ENCODE measurements at regions not wholly inside any gene's neighbourhood (a gene's known extent, or its start where the extent isn't known, plus 50 kb on each side); places are given as distances from the start of the nearest gene placed in this dataset.
A peak's percentile ranks its signal among the peaks of the same experiment; 100 is the strongest.
"Not testable (repeated sequence)": the region's sequence is repeated elsewhere in the genome, so short reads cannot be mapped to it uniquely, and the experiment has no call there.

- Mint-ChIP-seq H3K9me3 (peaks cover under 1% of the 10 kb centered on the region), H3K4me3 (no peak overlapping the region), H3K4me1 (no peaks in the 10 kb centered on the region), H3K27ac (no peak overlapping the region), H3K36me3 (no peaks in the 10 kb centered on the region)
- no peak for ATAC-seq
- DNase-seq (ENCODE audit: low spot score in 2 of 2), result no peak
These were observed 334.0 kb upstream of the CLEC14A start for GRCh38 chr14:38589747-38590350.

DNA sequence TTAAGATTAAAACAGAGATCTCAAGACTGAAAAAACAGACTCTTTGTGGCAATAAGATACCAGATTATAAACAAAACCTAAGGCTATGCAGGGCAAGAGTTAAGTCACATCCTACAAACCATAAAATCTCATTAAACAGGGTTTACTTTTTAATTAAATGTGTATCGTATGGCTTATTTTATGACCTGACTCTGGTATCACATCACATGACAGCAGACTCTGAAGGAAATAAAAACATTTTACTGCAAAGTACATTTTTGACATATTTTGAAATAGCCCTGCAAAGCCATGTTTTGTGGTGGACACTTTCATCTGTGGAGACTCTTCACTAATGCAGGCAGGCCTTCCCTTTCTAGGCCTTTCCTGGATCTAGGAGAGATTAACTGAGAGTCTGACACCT is 327.6 kb upstream of the CLEC14A start:
- DNase-seq (ENCODE audit: low spot score in 2 of 2) (no peak), ATAC-seq (no peak)
- Mint-ChIP-seq H3K27ac (no peak overlapping the region), H3K36me3 (no peaks in the 10 kb centered on the region), H3K4me3 (no peak overlapping the region), H3K9me3 (no peaks in the 10 kb centered on the region), H3K4me1 (no peaks in the 10 kb centered on the region)

- Mint-ChIP-seq H3K4me1 (no peaks in the 10 kb centered on the region), H3K9me3 (peaks cover 6% of the 10 kb centered on the region), H3K27ac (no peak overlapping the region), H3K36me3 (no peaks in the 10 kb centered on the region), H3K4me3 (no peak overlapping the region)
- no peak for DNase-seq (ENCODE audit: low spot score in 2 of 2)
- no peak for ATAC-seq
These were observed 322.4 kb upstream of the CLEC14A start for GRCh38 chr14:38578278-38578681.

DNA sequence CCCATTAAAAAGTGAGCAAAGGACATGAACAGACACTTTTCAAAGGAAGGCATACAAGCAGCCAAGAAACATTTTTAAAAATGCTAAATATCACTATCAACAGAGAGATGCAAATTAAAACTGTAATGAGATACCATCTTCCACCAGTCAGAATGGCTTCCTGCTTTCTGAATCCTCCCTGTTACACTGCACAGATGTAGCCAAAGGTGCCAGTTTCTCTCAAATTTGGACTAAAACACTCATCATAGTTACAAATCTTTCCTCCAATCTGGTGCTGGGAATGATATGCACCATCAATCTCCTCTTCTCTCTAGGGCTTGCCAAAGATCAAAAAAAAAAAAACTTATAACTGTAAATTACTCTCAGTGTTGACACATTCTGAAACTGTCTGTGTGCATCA is 311.8 kb upstream of the CLEC14A start:
- Mint-ChIP-seq H3K27ac (no peak overlapping the region), H3K4me3 (no peak overlapping the region), H3K36me3 (no peaks in the 10 kb centered on the region), H3K9me3 (peaks cover 9% of the 10 kb centered on the region), H3K4me1 (no peaks in the 10 kb centered on the region)
- no peak for DNase-seq (ENCODE audit: low spot score in 2 of 2)
- ATAC-seq, result no peak

DNA sequence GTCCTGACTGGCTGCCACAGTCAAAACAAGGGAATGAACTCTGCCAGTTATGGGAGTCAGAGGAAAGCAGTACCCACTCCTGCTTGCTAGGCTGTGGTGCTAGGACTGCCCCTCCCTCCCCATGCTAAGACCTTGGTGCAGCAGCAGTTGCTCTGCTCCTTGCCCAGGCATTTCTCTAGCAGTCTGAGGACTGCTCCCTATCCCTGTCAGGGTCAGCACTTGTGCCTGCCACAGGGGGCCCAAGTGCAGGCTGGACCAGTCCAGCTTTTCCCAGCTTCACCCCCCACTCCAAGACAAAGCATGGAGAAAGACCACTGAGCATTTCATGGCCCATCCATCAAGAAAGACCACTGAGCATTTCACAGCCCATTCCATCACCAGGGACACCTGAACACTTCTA is 305.8 kb upstream of the CLEC14A start:
- Mint-ChIP-seq H3K4me1 (no peaks in the 10 kb centered on the region), H3K9me3 (peaks cover 13% of the 10 kb centered on the region), H3K4me3 (no peak overlapping the region), H3K27ac (no peak overlapping the region), H3K36me3 (no peaks in the 10 kb centered on the region)
- DNase-seq (ENCODE audit: low spot score in 2 of 2) (no peak), ATAC-seq (peak; percentile 21)

DNA sequence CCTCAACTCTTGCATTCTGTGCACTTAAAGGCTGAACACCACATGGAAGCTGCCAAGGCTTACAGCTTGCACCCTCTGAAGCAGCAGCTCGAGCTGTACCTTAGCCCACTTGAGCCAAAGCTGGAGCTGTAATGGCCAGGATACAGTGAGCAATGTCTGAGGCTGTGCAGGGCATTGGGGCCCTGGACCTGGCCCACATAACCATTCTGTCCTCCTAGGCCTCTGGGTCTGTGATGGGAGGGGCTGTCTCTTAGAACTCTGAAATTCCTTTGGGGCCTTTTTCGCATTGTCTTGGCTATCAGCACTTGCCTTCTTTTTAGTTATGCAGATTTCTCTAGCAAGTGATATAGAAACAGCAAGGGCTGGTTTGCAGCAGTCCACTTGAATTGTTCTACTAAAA is 303.8 kb upstream of the CLEC14A start:
- H3K9me3 Mint-ChIP-seq, result peaks cover 13% of the 10 kb centered on the region
- H3K4me1 Mint-ChIP-seq, result no peaks in the 10 kb centered on the region
- H3K27ac Mint-ChIP-seq, result no peak overlapping the region
- no peak overlapping the region for H3K4me3 Mint-ChIP-seq
- no peak for DNase-seq (ENCODE audit: low spot score in 2 of 2)
- H3K36me3 Mint-ChIP-seq, result no peaks in the 10 kb centered on the region
- ATAC-seq, result no peak

DNA sequence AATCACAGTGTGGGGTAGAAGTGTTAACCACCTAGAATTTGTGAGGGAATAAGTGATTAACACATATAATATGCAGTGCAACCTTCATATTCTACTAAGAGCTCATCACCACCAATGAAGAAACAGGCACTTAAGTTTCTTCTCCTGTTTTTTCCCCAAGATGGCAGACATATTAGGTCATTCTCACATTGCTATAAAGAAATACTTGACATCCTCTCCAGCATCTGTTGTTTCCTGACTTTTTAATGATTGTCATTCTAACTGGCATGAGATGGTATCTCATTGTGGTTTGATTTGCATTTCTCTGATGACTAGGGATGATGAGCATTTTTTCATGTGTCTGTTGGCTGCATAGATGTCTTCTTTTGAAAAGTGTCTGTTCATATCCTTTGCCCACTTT is 301.5 kb upstream of the CLEC14A start:
- H3K4me1 Mint-ChIP-seq; ATAC-seq; DNase-seq (ENCODE audit: low spot score in 2 of 2); H3K27ac Mint-ChIP-seq; H3K36me3 Mint-ChIP-seq; H3K4me3 Mint-ChIP-seq: not testable (repeated sequence)
- peaks cover 11% of the 10 kb centered on the region for H3K9me3 Mint-ChIP-seq

GRCh38 chr14:38556252-38556651 is 300.4 kb upstream of the CLEC14A start:
- ATAC-seq (no peak), DNase-seq (ENCODE audit: low spot score in 2 of 2) (no peak)
- Mint-ChIP-seq H3K9me3 (peaks cover 9% of the 10 kb centered on the region), H3K4me1 (no peaks in the 10 kb centered on the region), H3K36me3 (no peaks in the 10 kb centered on the region), H3K27ac (no peak overlapping the region), H3K4me3 (no peak overlapping the region)

DNA sequence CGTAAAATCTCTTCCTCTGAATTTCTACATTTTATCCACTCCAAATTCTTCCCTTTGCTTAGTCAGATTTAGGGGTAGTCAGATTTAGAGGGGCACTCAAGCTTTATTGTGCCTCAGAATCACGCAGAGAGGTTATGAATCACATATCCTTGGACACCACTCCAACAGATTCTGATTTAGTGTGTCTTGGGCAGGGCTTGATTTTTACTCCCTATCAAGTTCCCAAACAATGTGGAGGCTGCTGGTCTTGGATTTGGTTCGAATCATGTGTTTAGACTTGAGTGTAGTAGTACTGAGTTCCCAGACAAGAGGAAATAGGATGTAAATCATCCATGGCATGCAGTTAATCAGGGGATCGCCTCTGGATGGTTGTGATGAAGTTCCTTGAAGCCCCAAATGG is 298.1 kb upstream of the CLEC14A start:
- DNase-seq (ENCODE audit: low spot score in 2 of 2), result no peak
- no peak overlapping the region for H3K27ac Mint-ChIP-seq
- H3K36me3 Mint-ChIP-seq, result no peaks in the 10 kb centered on the region
- H3K9me3 Mint-ChIP-seq, result peaks cover 3% of the 10 kb centered on the region
- H3K4me1 Mint-ChIP-seq, result no peaks in the 10 kb centered on the region
- no peak for ATAC-seq
- no peak overlapping the region for H3K4me3 Mint-ChIP-seq

DNA sequence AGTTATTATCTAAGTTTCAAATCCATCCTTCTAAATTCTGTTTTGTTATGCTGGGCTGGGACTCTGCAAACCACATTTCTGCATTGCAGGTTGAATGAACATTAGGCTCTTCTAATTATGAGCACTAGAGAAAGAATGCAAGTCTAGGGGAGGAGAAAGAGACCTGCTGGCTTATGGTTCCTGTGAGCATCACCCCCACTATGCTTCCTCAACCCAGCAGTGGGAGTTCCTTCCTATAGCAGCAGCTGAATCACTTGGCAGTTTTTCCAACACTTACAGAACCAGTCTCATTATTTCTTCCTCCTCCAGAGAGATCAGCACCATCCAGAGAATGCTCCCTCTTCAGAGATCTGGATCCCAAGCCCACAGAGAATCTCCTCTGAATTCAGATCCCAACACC is 297.7 kb upstream of the CLEC14A start:
- Mint-ChIP-seq H3K9me3 (peaks cover 3% of the 10 kb centered on the region), H3K36me3 (no peaks in the 10 kb centered on the region), H3K4me1 (no peaks in the 10 kb centered on the region), H3K4me3 (no peak overlapping the region), H3K27ac (no peak overlapping the region)
- ATAC-seq (no peak), DNase-seq (ENCODE audit: low spot score in 2 of 2) (no peak)

GRCh38 chr14:38549564-38549963 is 293.7 kb upstream of the CLEC14A start:
- no peaks in the 10 kb centered on the region for H3K4me1 Mint-ChIP-seq
- H3K4me3 Mint-ChIP-seq, result no peak overlapping the region
- DNase-seq (ENCODE audit: low spot score in 2 of 2) (no peak), ATAC-seq (no peak)
- H3K36me3 Mint-ChIP-seq, result no peaks in the 10 kb centered on the region
- H3K9me3 Mint-ChIP-seq, result no peaks in the 10 kb centered on the region
- H3K27ac Mint-ChIP-seq, result no peak overlapping the region

GRCh38 chr14:38547961-38548490 is 292.1 kb upstream of the CLEC14A start:
- ATAC-seq, result no peak
- DNase-seq (ENCODE audit: low spot score in 2 of 2), result no peak
- no peaks in the 10 kb centered on the region for H3K36me3 Mint-ChIP-seq
- peaks cover 3% of the 10 kb centered on the region for H3K9me3 Mint-ChIP-seq
- H3K4me1 Mint-ChIP-seq, result no peaks in the 10 kb centered on the region
- no peak overlapping the region for H3K4me3 Mint-ChIP-seq
- H3K27ac Mint-ChIP-seq, result no peak overlapping the region

- DNase-seq (ENCODE audit: low spot score in 2 of 2), result no peak
- Mint-ChIP-seq H3K27ac (no peak overlapping the region), H3K4me1 (no peaks in the 10 kb centered on the region), H3K4me3 (no peak overlapping the region), H3K36me3 (no peaks in the 10 kb centered on the region), H3K9me3 (peaks cover 3% of the 10 kb centered on the region)
- no peak for ATAC-seq
These were observed 291.1 kb upstream of the CLEC14A start for GRCh38 chr14:38546932-38547551.

DNA sequence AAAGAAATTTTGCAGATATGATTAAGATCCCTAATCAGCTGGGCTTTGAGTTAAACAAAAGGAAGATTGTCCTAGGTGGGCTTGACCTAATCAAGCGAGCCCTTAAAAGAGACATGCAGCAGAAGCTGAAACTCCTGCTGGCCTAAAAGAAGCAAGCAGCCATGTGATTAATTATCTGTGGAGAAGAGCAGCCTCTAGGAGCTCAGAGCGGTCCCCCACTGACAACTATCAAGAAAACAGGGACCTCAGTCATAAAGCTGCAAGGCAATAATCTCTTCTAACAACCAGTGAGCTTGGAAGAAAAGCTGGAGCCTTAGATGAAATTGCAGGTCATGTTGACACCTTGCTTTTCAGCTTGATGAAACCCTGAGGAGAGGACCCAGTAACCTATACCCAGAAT is 288.9 kb upstream of the CLEC14A start:
- ATAC-seq, result no peak
- no peak overlapping the region for H3K4me3 Mint-ChIP-seq
- peaks cover 3% of the 10 kb centered on the region for H3K9me3 Mint-ChIP-seq
- no peaks in the 10 kb centered on the region for H3K4me1 Mint-ChIP-seq
- DNase-seq (ENCODE audit: low spot score in 2 of 2), result no peak
- H3K27ac Mint-ChIP-seq, result no peak overlapping the region
- no peaks in the 10 kb centered on the region for H3K36me3 Mint-ChIP-seq

- not testable (repeated sequence) for H3K4me3 Mint-ChIP-seq; H3K9me3 Mint-ChIP-seq; H3K27ac Mint-ChIP-seq; DNase-seq (ENCODE audit: low spot score in 2 of 2); ATAC-seq; H3K36me3 Mint-ChIP-seq; H3K4me1 Mint-ChIP-seq
These were observed 288.0 kb upstream of the CLEC14A start for GRCh38 chr14:38543851-38544250.

DNA sequence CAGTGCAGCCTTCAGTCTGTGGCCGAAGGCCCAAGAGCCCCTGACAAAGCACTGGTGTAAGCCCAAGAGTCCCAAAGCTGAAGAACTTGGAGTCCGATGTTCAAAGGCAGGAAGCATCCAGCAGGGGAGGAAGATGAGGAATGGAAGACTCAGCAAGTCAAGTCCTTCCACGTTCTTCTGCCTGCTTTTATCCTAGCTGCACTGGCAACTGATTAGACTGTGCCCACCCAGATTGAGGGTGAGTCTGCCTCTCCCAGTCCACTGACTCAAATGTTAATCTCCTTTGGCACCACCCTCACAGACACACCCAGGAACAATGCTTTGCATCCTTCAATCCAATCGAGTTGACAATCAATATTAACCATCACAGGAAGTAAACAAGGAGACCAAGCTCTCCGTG is 282.2 kb upstream of the CLEC14A start:
- not testable (repeated sequence) for ATAC-seq; DNase-seq (ENCODE audit: low spot score in 2 of 2); H3K9me3 Mint-ChIP-seq; H3K4me3 Mint-ChIP-seq; H3K4me1 Mint-ChIP-seq; H3K27ac Mint-ChIP-seq; H3K36me3 Mint-ChIP-seq

All from stimulated activated effector memory CD8-positive, alpha-beta T cell treated with anti-CD3 and anti-CD28 coated beads, Interleukin-12 subunit alpha, Interleukin-12 subunit beta, amount 100 ng/mL, for 72 hours (primary cell).